ENCODE measurements at regions not wholly inside any gene's neighbourhood (a gene's known extent, or its start where the extent isn't known, plus 50 kb on each side); places are given as distances from the start of the nearest gene placed in this dataset.

GRCh38 chr7:17446340-17446739, 147.9 kb downstream of the AHR start:
- no peak for DNase-seq (ENCODE audit: low read depth)
- no peaks in the 10 kb centered on the region for H3K36me3 ChIP-seq (ENCODE audit: control insufficient read depth, insufficient read depth, low read length)
- CTCF ChIA-PET = interaction anchor here (1.9 kb wide), 1 partner anchor 11 kb away, joined by 4 read pairs; no protein-coding TSS in a partner anchor

GRCh38 chr7:17447728-17448478, 149.5 kb downstream of the AHR start:
- DNase-seq (ENCODE audit: low read depth) = no peak
- TF ChIP-seq CTCF (IDR thresholded peaks at IDR 0.05; ENCODE audit: insufficient read depth, low read depth, low read length) = no peak
- Histone ChIP-seq H3K36me3 (ENCODE audit: control insufficient read depth, insufficient read depth, low read length) (no peaks in the 10 kb centered on the region), H3K27me3 (ENCODE audit: control insufficient read depth, insufficient read depth, low read length) (no peaks in the 10 kb centered on the region), H3K4me3 (ENCODE audit: low read depth, low read length) (no peak overlapping the region)
- CTCF ChIA-PET = interaction anchor here (1.1 kb wide), 1 partner anchor 10 kb away, joined by 3 read pairs; no protein-coding TSS in a partner anchor
- POLR2A ChIA-PET = no interaction called here

More at GRCh38 chr7:17446340-17446739, 147.9 kb downstream of the AHR start:
- no peaks in the 10 kb centered on the region for H3K27me3 ChIP-seq (ENCODE audit: control insufficient read depth, insufficient read depth, low read length)
- H3K4me3 ChIP-seq (ENCODE audit: low read depth, low read length) = no peak overlapping the region
- no peak for TF ChIP-seq CTCF (IDR thresholded peaks at IDR 0.05; ENCODE audit: insufficient read depth, low read depth, low read length)
- POLR2A ChIA-PET = no interaction called here

GRCh38 chr7:17448479-17449423, 150.3 kb downstream of the AHR start:
- ChIA-PET POLR2A (no interaction called here), CTCF (interaction anchor here (1.9 kb wide), 1 partner anchor 12 kb away, joined by 7 read pairs; no protein-coding TSS in a partner anchor)
- Histone ChIP-seq H3K4me3 (ENCODE audit: low read depth, low read length) (no peak overlapping the region), H3K36me3 (ENCODE audit: control insufficient read depth, insufficient read depth, low read length) (no peaks in the 10 kb centered on the region), H3K27me3 (ENCODE audit: control insufficient read depth, insufficient read depth, low read length) (no peaks in the 10 kb centered on the region)
- no peak for TF ChIP-seq CTCF (IDR thresholded peaks at IDR 0.05; ENCODE audit: insufficient read depth, low read depth, low read length)
- no peak for DNase-seq (ENCODE audit: low read depth)

GRCh38 chr7:17456541-17456940, 158.1 kb downstream of the AHR start:
- no peak for DNase-seq (ENCODE audit: low read depth)
- ChIA-PET POLR2A (no interaction called here), CTCF (interaction anchor here (0.6 kb wide), 1 partner anchor 86 kb away, joined by 3 read pairs; no protein-coding TSS in a partner anchor)
- H3K36me3 ChIP-seq (ENCODE audit: control insufficient read depth, insufficient read depth, low read length) = no peaks in the 10 kb centered on the region
- TF ChIP-seq CTCF (IDR thresholded peaks at IDR 0.05; ENCODE audit: insufficient read depth, low read depth, low read length) = no peak
- no peak overlapping the region for H3K4me3 ChIP-seq (ENCODE audit: low read depth, low read length)
- H3K27me3 ChIP-seq (ENCODE audit: control insufficient read depth, insufficient read depth, low read length) = no peaks in the 10 kb centered on the region

GRCh38 chr7:17460001-17460400, 161.5 kb downstream of the AHR start:
- no peak for DNase-seq (ENCODE audit: low read depth)
- POLR2A ChIA-PET = no interaction called here
- CTCF ChIA-PET = interaction anchor here (0.7 kb wide), 1 partner anchor 16 kb away, joined by 3 read pairs; no protein-coding TSS in a partner anchor

More at GRCh38 chr7:17460001-17460400, 161.5 kb downstream of the AHR start:
- Histone ChIP-seq H3K27me3 (ENCODE audit: control insufficient read depth, insufficient read depth, low read length) (no peaks in the 10 kb centered on the region), H3K4me3 (ENCODE audit: low read depth, low read length) (no peak overlapping the region), H3K36me3 (ENCODE audit: control insufficient read depth, insufficient read depth, low read length) (no peaks in the 10 kb centered on the region)
- no peak for TF ChIP-seq CTCF (IDR thresholded peaks at IDR 0.05; ENCODE audit: insufficient read depth, low read depth, low read length)

Measured in BJ (cell line).